HCT116 (cell line): ENCODE measurements at regions not wholly inside any gene's neighbourhood (a gene's known extent, or its start where the extent isn't known, plus 50 kb on each side); places are given as distances from the start of the nearest gene placed in this dataset.

Source experiments
- ATAC-seq: fragments of 200-7000 bp; cut with Tn5 transposase; 2 replicates; pipeline ENCODE4 v1.9.1; 2020; ENCODE audit warnings: mild to moderate bottlenecking, moderate library complexity
- BruUV-seq: library from RNA; stranded (reverse); fragments of 400-500 nt; replicated peaks from 2 replicates; lab custom pipeline; 2021; lab: Mats Ljungman, UMichigan
- CTCF ChIA-PET: fragments of 300-600 bp; sonication (Branson Sonifier 250); formaldehyde crosslinking; loops from one replicate; lab custom pipeline; 2021; ENCODE audit warnings: antibody characterized with exemption; lab: Charles Lee
- POLR2A ChIA-PET: fragments of 300-600, 350-600 bp; sonication (Branson Sonifier 250); formaldehyde crosslinking; loops from one replicate; lab custom pipeline; 2021; ENCODE audit warnings: antibody characterized with exemption; lab: Charles Lee
- RAD21 ChIA-PET, 2 experiments: fragments of 300-600 bp; sonication (Branson Sonifier 250); formaldehyde crosslinking; loops; one replicate each; lab custom pipeline; 2023; ENCODE audit warnings: low total read pairs in 2 of 2; ENCODE audit not compliant: uncharacterized antibody in 2 of 2, unreplicated experiment in 2 of 2, low non-redundant PET in 1 of 2; lab: Charles Lee
- DNase-seq: peaks from one replicate; pipeline ENCODE4 v3.0.0-alpha.2; 2010; ENCODE audit warnings: low read depth, low spot score
- H2AFZ ChIP-seq: fragments of 200-600 bp; shearing (Covaris generic), sonication (generic); 2 replicates; pipeline ENCODE4 v1.6.1; 2017; ENCODE audit warnings: low read depth, mixed run types, mixed read lengths, antibody characterized with exemption, low read length; ENCODE audit not compliant: poor library complexity, severe bottlenecking
- H3K27ac ChIP-seq: 2 replicates; pipeline ENCODE4 v1.5.1; 2012; ENCODE audit warnings: low read depth, low read length
- H3K27me3 ChIP-seq: fragments of 200-600 bp; sonication (generic); 2 replicates; pipeline ENCODE4 v1.6.1; 2016; ENCODE audit warnings: mixed run types, low read length, mixed read lengths; ENCODE audit not compliant: insufficient read depth
- H3K36me3 ChIP-seq, 2 experiments: fragments of 200-500 bp in 1 of 2; fragments of 200-600 bp in 1 of 2; sonication (Bioruptor generic) in 1 of 2; sonication (generic) in 1 of 2; 2 replicates each; pipeline versions ENCODE4 v1.5.1 to v1.6.1; 2014 to 2016; ENCODE audit warnings: low read length in 2 of 2, inconsistent platforms in 1 of 2, mixed read lengths in 1 of 2, mixed run types in 1 of 2; ENCODE audit not compliant: insufficient read depth in 2 of 2, control insufficient read depth in 1 of 2
- H3K4me1 ChIP-seq, 2 experiments: fragments of 200-600 bp in 1 of 2; sonication (generic) in 1 of 2; 2 replicates each; pipeline versions ENCODE4 v1.5.1 to v1.6.1; 2012 to 2017; ENCODE audit warnings: low read length in 2 of 2, inconsistent platforms in 1 of 2, mild to moderate bottlenecking in 1 of 2, mixed read lengths in 1 of 2, mixed run types in 1 of 2, moderate library complexity in 1 of 2; ENCODE audit not compliant: insufficient read depth in 2 of 2, control insufficient read depth in 1 of 2
- H3K4me2 ChIP-seq: fragments of 200-600 bp; sonication (generic); 2 replicates; pipeline ENCODE4 v1.6.1; 2017; ENCODE audit warnings: mixed run types, low read length, mixed read lengths
- H3K4me3 ChIP-seq, 2 experiments: fragments of 200-600 bp in 1 of 2; sonication (generic) in 1 of 2; replicated peaks in 1 of 2; 2 replicates each; pipeline ENCODE4 v1.5.1; 2011 to 2016; ENCODE audit warnings: low read length in 2 of 2, control low read depth in 1 of 2, low read depth in 1 of 2, mild to moderate bottlenecking in 1 of 2, mixed read lengths in 1 of 2, mixed run types in 1 of 2
- H3K79me2 ChIP-seq: fragments of 200-600 bp; sonication (generic); 2 replicates; pipeline ENCODE4 v1.6.1; 2017; ENCODE audit warnings: mild to moderate bottlenecking, mixed run types, low read length, moderate library complexity, mixed read lengths; ENCODE audit not compliant: insufficient read depth
- H3K9ac ChIP-seq: fragments of 200-600 bp; sonication (generic); 2 replicates; pipeline ENCODE4 v1.6.1; 2016; ENCODE audit warnings: low read length, mixed read lengths
- H3K9me2 ChIP-seq: fragments of 200-600 bp; sonication (generic), shearing (Covaris generic); 2 replicates; pipeline ENCODE4 v1.6.1; 2017; ENCODE audit warnings: mixed run types, mild to moderate bottlenecking, moderate library complexity; ENCODE audit not compliant: insufficient read depth
- H3K9me3 ChIP-seq, 2 experiments: fragments of 200-500 bp in 1 of 2; fragments of 200-600 bp in 1 of 2; sonication (Bioruptor generic) in 1 of 2; sonication (generic) in 1 of 2; 2 replicates each; pipeline ENCODE4 v1.6.1; 2014 to 2017; ENCODE audit warnings: low read length in 2 of 2, mixed read lengths in 2 of 2, inconsistent platforms in 1 of 2, low read depth in 1 of 2, mild to moderate bottlenecking in 1 of 2, mixed run types in 1 of 2, moderate library complexity in 1 of 2; ENCODE audit not compliant: control insufficient read depth in 1 of 2, insufficient read depth in 1 of 2
- H4K20me1 ChIP-seq: fragments of 200-600 bp; sonication (generic), shearing (Covaris generic); 2 replicates; pipeline ENCODE4 v1.6.1; 2017; ENCODE audit warnings: mixed run types, mild to moderate bottlenecking, moderate library complexity; ENCODE audit not compliant: insufficient read depth
- CBX3 ChIP-seq: IDR thresholded peaks from 2 replicates; pipeline ENCODE4 v1.6.1; 2012; ENCODE audit warnings: low read depth
- CEBPB ChIP-seq: IDR thresholded peaks from 2 replicates; pipeline ENCODE4 v1.6.1; 2012; ENCODE audit warnings: low read depth
- EGR1 ChIP-seq: IDR thresholded peaks from 2 replicates; pipeline ENCODE4 v1.6.1; 2012; ENCODE audit warnings: low read depth
- ELF1 ChIP-seq: IDR thresholded peaks from 2 replicates; pipeline ENCODE4 v1.6.1; 2012; ENCODE audit warnings: low read depth, borderline replicate concordance
- FOSL1 ChIP-seq: IDR thresholded peaks from 2 replicates; pipeline ENCODE4 v1.6.1; 2012; ENCODE audit warnings: low read depth
- JUND ChIP-seq: IDR thresholded peaks from 2 replicates; pipeline ENCODE4 v1.6.1; 2012
- POLR2A ChIP-seq: IDR thresholded peaks from 2 replicates; pipeline ENCODE4 v1.7.0; 2011; ENCODE audit warnings: borderline replicate concordance; ENCODE audit not compliant: insufficient read depth, insufficient read length; ENCODE audit errors: extremely low read depth
- POLR2AphosphoS5 ChIP-seq: IDR thresholded peaks from 2 replicates; pipeline ENCODE4 v1.6.1; 2011; ENCODE audit warnings: mild to moderate bottlenecking, low read depth, low read length, moderate library complexity
- RAD21 ChIP-seq: IDR thresholded peaks from 2 replicates; pipeline ENCODE4 v1.6.1; 2012; ENCODE audit warnings: low read depth, mild to moderate bottlenecking
- SIN3A ChIP-seq: IDR thresholded peaks from 2 replicates; pipeline ENCODE4 v1.6.1; 2012; ENCODE audit warnings: low read depth
- SP1 ChIP-seq: IDR thresholded peaks from 2 replicates; pipeline ENCODE4 v1.6.1; 2012; ENCODE audit warnings: low read depth
- YY1 ChIP-seq: IDR thresholded peaks from 2 replicates; pipeline ENCODE4 v1.6.1; 2011; ENCODE audit warnings: low read length, low read depth, moderate library complexity, mild to moderate bottlenecking; ENCODE audit not compliant: insufficient replicate concordance; ENCODE audit errors: extremely low read depth
- ZFX ChIP-seq: fragments of 450-650 bp; IDR thresholded peaks from 2 replicates; pipeline ENCODE4 v1.6.1; 2017
- ZNF274 ChIP-seq: fragments of 200-500 bp; sonication (Bioruptor generic); IDR thresholded peaks from 2 replicates; pipeline ENCODE4 v1.6.1; 2014; ENCODE audit warnings: mild to moderate bottlenecking, low read depth, low read length, inconsistent platforms
- intact Hi-C: fragments of 100-400 bp; cut with micrococcal nuclease; formaldehyde crosslinking; loops from 2 replicates; pipeline ENCODE4 v1.10.0; 2022
- TF ChIP-seq, protein P1 (sequence below), 3 experiments: fragments of 200-600 bp in 1 of 3; sonication (generic) in 1 of 3; IDR thresholded peaks in 2 of 3; conservative IDR thresholded peaks in 1 of 3; 2 replicates each; pipeline ENCODE4 v1.5.1; 2012 to 2017; ENCODE audit warnings: low read depth in 2 of 3, low read length in 2 of 3, antibody characterized with exemption in 1 of 3, borderline replicate concordance in 1 of 3, control low read depth in 1 of 3, mild to moderate bottlenecking in 1 of 3, mixed read lengths in 1 of 3, mixed run types in 1 of 3, moderate library complexity in 1 of 3; ENCODE audit not compliant: insufficient read depth in 1 of 3
- TF ChIP-seq, protein P2 (sequence below): IDR thresholded peaks from 2 replicates; pipeline ENCODE4 v1.6.1; 2011; ENCODE audit warnings: mild to moderate bottlenecking, low read length, moderate library complexity; ENCODE audit not compliant: insufficient replicate concordance; ENCODE audit errors: extremely low read depth

DNA sequence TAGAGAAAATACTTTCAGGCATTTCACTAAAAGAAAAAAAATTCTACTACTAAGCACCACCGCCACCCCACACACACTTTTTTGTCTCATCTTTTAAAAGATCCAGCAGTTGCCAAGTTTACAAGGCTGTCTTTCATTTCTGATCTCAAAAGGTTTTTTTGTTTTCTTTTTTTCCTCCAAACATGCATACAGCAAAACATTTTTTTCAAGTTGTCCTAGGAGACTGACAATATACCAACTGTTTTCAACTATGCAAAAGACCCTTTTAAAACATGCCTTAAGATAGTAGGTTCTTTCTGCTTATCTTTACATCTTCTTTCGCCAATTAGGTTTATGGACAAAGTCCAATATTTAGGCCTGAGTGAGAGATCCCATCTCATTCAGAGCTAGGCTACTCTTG is 65.2 kb downstream of the HMHB1 start:
- intact Hi-C loops: no loop called here
- CTCF ChIA-PET: no interaction called here
- Histone ChIP-seq H4K20me1 (no peaks in the 10 kb centered on the region), H3K27me3 (no peaks in the 10 kb centered on the region), H3K9ac (no peak overlapping the region), H3K79me2 (no peaks in the 10 kb centered on the region), H2AFZ (no peak overlapping the region), H3K36me3 (no peaks in the 10 kb centered on the region), H3K9me3 (no peaks in the 10 kb centered on the region), H3K9me2 (no peaks in the 10 kb centered on the region), H3K4me3 (no peak overlapping the region)
- DNase-seq (no peak), ATAC-seq (no peak)
- no peak for TF ChIP-seq SP1
- TF ChIP-seq CEBPB: no peak
- TF ChIP-seq EGR1: no peak
- no peak for TF ChIP-seq ELF1
- no peak for TF ChIP-seq JUND
- no peak for TF ChIP-seq FOSL1
- no peak for TF ChIP-seq ZFX
- TF ChIP-seq CBX3: no peak
- TF ChIP-seq, protein P1, sequence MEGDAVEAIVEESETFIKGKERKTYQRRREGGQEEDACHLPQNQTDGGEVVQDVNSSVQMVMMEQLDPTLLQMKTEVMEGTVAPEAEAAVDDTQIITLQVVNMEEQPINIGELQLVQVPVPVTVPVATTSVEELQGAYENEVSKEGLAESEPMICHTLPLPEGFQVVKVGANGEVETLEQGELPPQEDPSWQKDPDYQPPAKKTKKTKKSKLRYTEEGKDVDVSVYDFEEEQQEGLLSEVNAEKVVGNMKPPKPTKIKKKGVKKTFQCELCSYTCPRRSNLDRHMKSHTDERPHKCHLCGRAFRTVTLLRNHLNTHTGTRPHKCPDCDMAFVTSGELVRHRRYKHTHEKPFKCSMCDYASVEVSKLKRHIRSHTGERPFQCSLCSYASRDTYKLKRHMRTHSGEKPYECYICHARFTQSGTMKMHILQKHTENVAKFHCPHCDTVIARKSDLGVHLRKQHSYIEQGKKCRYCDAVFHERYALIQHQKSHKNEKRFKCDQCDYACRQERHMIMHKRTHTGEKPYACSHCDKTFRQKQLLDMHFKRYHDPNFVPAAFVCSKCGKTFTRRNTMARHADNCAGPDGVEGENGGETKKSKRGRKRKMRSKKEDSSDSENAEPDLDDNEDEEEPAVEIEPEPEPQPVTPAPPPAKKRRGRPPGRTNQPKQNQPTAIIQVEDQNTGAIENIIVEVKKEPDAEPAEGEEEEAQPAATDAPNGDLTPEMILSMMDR (IDR thresholded peaks at IDR 0.05 in 2 of 3, conservative IDR thresholded peaks at IDR 0.05 in 1 of 3; ENCODE audit: borderline replicate concordance in 1 of 3, insufficient read depth in 1 of 3, low read depth in 2 of 3, low read length in 2 of 3): no peak
- no peak for TF ChIP-seq YY1
- TF ChIP-seq, protein P2, sequence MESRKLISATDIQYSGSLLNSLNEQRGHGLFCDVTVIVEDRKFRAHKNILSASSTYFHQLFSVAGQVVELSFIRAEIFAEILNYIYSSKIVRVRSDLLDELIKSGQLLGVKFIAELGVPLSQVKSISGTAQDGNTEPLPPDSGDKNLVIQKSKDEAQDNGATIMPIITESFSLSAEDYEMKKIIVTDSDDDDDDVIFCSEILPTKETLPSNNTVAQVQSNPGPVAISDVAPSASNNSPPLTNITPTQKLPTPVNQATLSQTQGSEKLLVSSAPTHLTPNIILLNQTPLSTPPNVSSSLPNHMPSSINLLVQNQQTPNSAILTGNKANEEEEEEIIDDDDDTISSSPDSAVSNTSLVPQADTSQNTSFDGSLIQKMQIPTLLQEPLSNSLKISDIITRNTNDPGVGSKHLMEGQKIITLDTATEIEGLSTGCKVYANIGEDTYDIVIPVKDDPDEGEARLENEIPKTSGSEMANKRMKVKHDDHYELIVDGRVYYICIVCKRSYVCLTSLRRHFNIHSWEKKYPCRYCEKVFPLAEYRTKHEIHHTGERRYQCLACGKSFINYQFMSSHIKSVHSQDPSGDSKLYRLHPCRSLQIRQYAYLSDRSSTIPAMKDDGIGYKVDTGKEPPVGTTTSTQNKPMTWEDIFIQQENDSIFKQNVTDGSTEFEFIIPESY: no peak
- TF ChIP-seq ZNF274: no peak
- no peak for TF ChIP-seq POLR2A
- no peak for TF ChIP-seq SIN3A
- no peak for TF ChIP-seq POLR2AphosphoS5
- TF ChIP-seq RAD21: no peak
- TF ChIP-seq, all 23 proteins: peak for 0
- Histone ChIP-seq H3K27ac (no peak overlapping the region), H3K4me2 (no peak overlapping the region), H3K4me1 (peaks cover 0 to 8% of the 10 kb centered on the region in 2 experiments; a peak in 2 of 4 replicates)
- no TSS peak for BruUV-seq
- POLR2A ChIA-PET: no interaction called here
- RAD21 ChIA-PET: no interaction called here
